GM12864 (cell line): ENCODE measurements at regions not wholly inside any gene's neighbourhood (a gene's known extent, or its start where the extent isn't known, plus 50 kb on each side); places are given as distances from the start of the nearest gene placed in this dataset.
"Not testable (repeated sequence)": the region's sequence is repeated elsewhere in the genome, so short reads cannot be mapped to it uniquely, and the experiment has no call there.

Experiments
- DNase-seq: peaks from one replicate; pipeline ENCODE4 v3.0.0-alpha.2; 2011; ENCODE audit warnings: low read depth
- H3K4me3 ChIP-seq: 2 replicates; pipeline ENCODE4 v1.5.1; 2011; ENCODE audit warnings: mild to moderate bottlenecking, low read depth, low read length, control low read depth

- H3K4me3 ChIP-seq, DNase-seq: not testable (repeated sequence)
These were observed 234.9 kb downstream of the SHCBP1 start for GRCh38 chr16:46386110-46386771.

- DNase-seq, H3K4me3 ChIP-seq: not testable (repeated sequence)
These were observed 236.7 kb downstream of the SHCBP1 start for GRCh38 chr16:46384285-46385061.

- DNase-seq, H3K4me3 ChIP-seq: not testable (repeated sequence)
These were observed 237.6 kb downstream of the SHCBP1 start for GRCh38 chr16:46383581-46383980.

- not testable (repeated sequence) for H3K4me3 ChIP-seq, DNase-seq
These were observed 238.2 kb downstream of the SHCBP1 start for GRCh38 chr16:46382791-46383541.

- DNase-seq, result not testable (repeated sequence)
These were observed 239.1 kb downstream of the SHCBP1 start for GRCh38 chr16:46382079-46382478.

DNA sequence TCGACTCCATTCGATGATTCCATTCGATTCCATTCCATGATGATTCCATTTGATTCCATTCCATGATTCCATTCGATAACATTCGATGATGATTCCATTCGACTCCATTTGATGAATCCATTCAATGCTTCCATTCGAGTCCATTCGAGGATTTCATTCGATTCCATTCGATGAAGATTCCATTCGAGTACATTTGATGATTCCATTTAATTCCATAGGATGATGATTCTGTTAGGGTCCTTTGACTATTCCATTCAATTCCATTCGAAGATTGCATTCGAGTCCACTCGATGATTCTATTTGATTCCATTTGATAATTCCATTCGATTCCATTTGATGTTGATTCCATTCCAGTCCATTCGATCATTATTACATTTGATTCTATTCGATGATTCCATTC lies 239.8 kb downstream of the SHCBP1 start:
- DNase-seq, H3K4me3 ChIP-seq: not testable (repeated sequence)

More at GRCh38 chr16:46382079-46382478, 239.1 kb downstream of the SHCBP1 start:
- H3K4me3 ChIP-seq, result not testable (repeated sequence)
